Endothelial cell of umbilical vein (primary cell): ENCODE measurements at regions not wholly inside any gene's neighbourhood (a gene's known extent, or its start where the extent isn't known, plus 50 kb on each side); places are given as distances from the start of the nearest gene placed in this dataset.

Experiments used
- BruUV-seq: library from RNA; stranded (reverse); fragments of 400-500 nt; replicated peaks from 2 replicates; lab custom pipeline; 2021; lab: Mats Ljungman, UMichigan
- CTCF ChIA-PET: fragments of 300-600, 350-600 bp; sonication (Branson Sonifier 250); formaldehyde crosslinking; loops from one replicate; lab custom pipeline; 2021; ENCODE audit warnings: antibody characterized with exemption, inconsistent platforms; lab: Charles Lee
- POLR2A ChIA-PET: fragments of 300-600, 350-600 bp; sonication (Branson Sonifier 250); formaldehyde crosslinking; loops from one replicate; lab custom pipeline; 2021; ENCODE audit warnings: antibody characterized with exemption, inconsistent platforms; lab: Charles Lee
- DNase-seq: peaks from one replicate; pipeline ENCODE4 v3.0.0-alpha.2; 2011; ENCODE audit warnings: low read depth, low spot score
- FAIRE-seq: peaks from 2 replicates; lab custom pipeline; 2011; peaks lifted over from hg19 to GRCh38; lab: Jason Lieb, UNC
- H2AFZ ChIP-seq: 2 replicates; pipeline ENCODE4 v1.6.0; 2012; ENCODE audit warnings: low read depth, low read length, control low read depth, inconsistent platforms
- H3K27ac ChIP-seq: 2 replicates; pipeline ENCODE4 v1.5.1; 2011; ENCODE audit warnings: low read depth, mild to moderate bottlenecking, control low read depth, low read length, moderate library complexity; ENCODE audit not compliant: insufficient read depth
- H3K27me3 ChIP-seq, 2 experiments: 2 replicates each; pipeline versions ENCODE4 v1.6.0 to v1.6.1; 2011; ENCODE audit warnings: low read length in 2 of 2, mixed read lengths in 1 of 2; ENCODE audit not compliant: control insufficient read depth in 2 of 2, insufficient read depth in 2 of 2
- H3K36me3 ChIP-seq, 2 experiments: 2 replicates in 1 of 2; 3 replicates in 1 of 2; pipeline ENCODE4 v1.5.1; 2011; ENCODE audit warnings: low read length in 2 of 2, mild to moderate bottlenecking in 1 of 2, moderate library complexity in 1 of 2; ENCODE audit not compliant: control insufficient read depth in 2 of 2, insufficient read depth in 2 of 2; ENCODE audit errors: extremely low read depth in 1 of 2
- H3K4me1 ChIP-seq: 3 replicates; pipeline ENCODE4 v1.5.1; 2011; ENCODE audit warnings: mild to moderate bottlenecking, low read length; ENCODE audit not compliant: control insufficient read depth, insufficient read depth; ENCODE audit errors: extremely low read depth
- H3K4me2 ChIP-seq: 2 replicates; pipeline ENCODE4 v1.6.1; 2011; ENCODE audit warnings: low read length, control low read depth, mixed read lengths; ENCODE audit not compliant: insufficient read depth
- H3K4me3 ChIP-seq, 3 experiments: fragments of 200-600 bp in 1 of 3; sonication (generic), shearing (Covaris generic) in 1 of 3; replicated peaks in 1 of 3; 2 replicates each; pipeline ENCODE4 v1.5.1; 2011 to 2016; ENCODE audit warnings: control low read depth in 3 of 3, low read length in 3 of 3, mild to moderate bottlenecking in 2 of 3, inconsistent platforms in 1 of 3, low read depth in 1 of 3, moderate library complexity in 1 of 3; ENCODE audit not compliant: insufficient read depth in 1 of 3
- H3K79me2 ChIP-seq: 2 replicates; pipeline ENCODE4 v1.6.0; 2012; ENCODE audit warnings: low read length, inconsistent platforms; ENCODE audit not compliant: control insufficient read depth, insufficient read depth
- H3K9ac ChIP-seq: replicated peaks from 2 replicates; pipeline ENCODE3; 2011; ENCODE audit warnings: low read length, control low read depth; ENCODE audit not compliant: insufficient read depth; ENCODE audit errors: extremely low read depth
- H3K9me1 ChIP-seq: replicated peaks from 3 replicates; pipeline ENCODE4 v1.6.0; 2011; ENCODE audit warnings: mild to moderate bottlenecking, low read length; ENCODE audit not compliant: control insufficient read depth, insufficient read depth; ENCODE audit errors: extremely low read depth
- H3K9me3 ChIP-seq: replicated peaks from 2 replicates; pipeline ENCODE4 v1.5.1; 2012; ENCODE audit warnings: low read length, inconsistent platforms; ENCODE audit not compliant: control insufficient read depth, insufficient read depth
- H4K20me1 ChIP-seq: replicated peaks from 2 replicates; pipeline ENCODE3; 2011; ENCODE audit warnings: mild to moderate bottlenecking, low read length; ENCODE audit not compliant: control insufficient read depth, insufficient read depth; ENCODE audit errors: extremely low read depth
- EZH2 ChIP-seq: IDR thresholded peaks from 2 replicates; pipeline ENCODE4 v1.6.1; 2012; ENCODE audit warnings: borderline replicate concordance, low read depth, mild to moderate bottlenecking, moderate library complexity, low read length, inconsistent platforms; ENCODE audit not compliant: severe bottlenecking
- FOS ChIP-seq: IDR thresholded peaks from 2 replicates; pipeline ENCODE4 v1.6.1; 2011; ENCODE audit warnings: mild to moderate bottlenecking, low read length, moderate library complexity, borderline replicate concordance; ENCODE audit not compliant: insufficient read depth
- GATA2 ChIP-seq: IDR thresholded peaks from 2 replicates; pipeline ENCODE4 v1.7.0; 2011; ENCODE audit warnings: low read depth, mild to moderate bottlenecking, moderate library complexity, mixed read lengths, low read length; ENCODE audit not compliant: insufficient read length, insufficient read depth
- JUN ChIP-seq: IDR thresholded peaks from 2 replicates; pipeline ENCODE4 v1.6.1; 2011; ENCODE audit warnings: borderline replicate concordance, low read depth; ENCODE audit not compliant: insufficient read length, insufficient read depth
- MAX ChIP-seq: IDR thresholded peaks from 2 replicates; pipeline ENCODE4 v1.6.1; 2011; ENCODE audit not compliant: insufficient read depth, insufficient read length
- MYC ChIP-seq: IDR thresholded peaks from one replicate; pipeline ENCODE4 v1.6.1; 2011; ENCODE audit warnings: mild to moderate bottlenecking, low read depth, low read length
- POLR2A ChIP-seq: IDR thresholded peaks from 2 replicates; pipeline ENCODE4 v1.6.1; 2012; ENCODE audit warnings: low read depth, mild to moderate bottlenecking, control low read depth, low read length
- POLR2AphosphoS5 ChIP-seq: IDR thresholded peaks from 2 replicates; pipeline ENCODE4 v1.6.1; 2012; ENCODE audit warnings: low read depth, mild to moderate bottlenecking, control low read depth, low read length, moderate library complexity; ENCODE audit not compliant: insufficient read depth
- dilution Hi-C: fragments of 300-500 bp; cut with MboI; formaldehyde crosslinking; loops from one replicate; pipeline ENCODE4 v1.15.0; 2019; ENCODE audit warnings: low sequenced_read_pairs; ENCODE audit not compliant: extremely low pct_ligation_motif_present
- intact Hi-C: fragments of 100-400 bp; cut with micrococcal nuclease; formaldehyde crosslinking; loops from one replicate; pipeline ENCODE4 v1.10.0; 2022
- TF ChIP-seq, protein P1 (sequence below), 2 donors: IDR thresholded peaks; 1 replicate in 1 of 2; 2 replicates in 1 of 2; pipeline ENCODE4 v1.5.1; 2011; ENCODE audit warnings: low read length in 2 of 2, mild to moderate bottlenecking in 2 of 2, moderate library complexity in 2 of 2, control low read depth in 1 of 2, inconsistent platforms in 1 of 2, low read depth in 1 of 2; ENCODE audit not compliant: insufficient read depth in 1 of 2; ENCODE audit errors: extremely low read depth in 1 of 2

GRCh38 chr10:47091421-47091820, 180.2 kb downstream of the PTPN20 start:
- DNase-seq (no peak), FAIRE-seq (no peak)
- Histone ChIP-seq H3K27ac (no peak overlapping the region), H3K36me3 (no peaks in the 10 kb centered on the region), H3K4me2 (no peak overlapping the region), H3K9me1 (no peaks in the 10 kb centered on the region), H3K9me3 (no peaks in the 10 kb centered on the region), H3K9ac (no peak overlapping the region), H3K79me2 (no peaks in the 10 kb centered on the region), H4K20me1 (no peaks in the 10 kb centered on the region), H2AFZ (no peak overlapping the region), H3K27me3 (no peaks in the 10 kb centered on the region), H3K4me3 (no peak overlapping the region), H3K4me1 (no peaks in the 10 kb centered on the region)
- intact Hi-C loops (no loop called here), dilution Hi-C loops (no loop called here)
- TF ChIP-seq MAX (no peak), FOS (no peak), EZH2 (no peak), JUN (no peak), MYC (no peak), GATA2 (no peak), POLR2AphosphoS5 (no peak), POLR2A (no peak)
- TF ChIP-seq, protein P1, sequence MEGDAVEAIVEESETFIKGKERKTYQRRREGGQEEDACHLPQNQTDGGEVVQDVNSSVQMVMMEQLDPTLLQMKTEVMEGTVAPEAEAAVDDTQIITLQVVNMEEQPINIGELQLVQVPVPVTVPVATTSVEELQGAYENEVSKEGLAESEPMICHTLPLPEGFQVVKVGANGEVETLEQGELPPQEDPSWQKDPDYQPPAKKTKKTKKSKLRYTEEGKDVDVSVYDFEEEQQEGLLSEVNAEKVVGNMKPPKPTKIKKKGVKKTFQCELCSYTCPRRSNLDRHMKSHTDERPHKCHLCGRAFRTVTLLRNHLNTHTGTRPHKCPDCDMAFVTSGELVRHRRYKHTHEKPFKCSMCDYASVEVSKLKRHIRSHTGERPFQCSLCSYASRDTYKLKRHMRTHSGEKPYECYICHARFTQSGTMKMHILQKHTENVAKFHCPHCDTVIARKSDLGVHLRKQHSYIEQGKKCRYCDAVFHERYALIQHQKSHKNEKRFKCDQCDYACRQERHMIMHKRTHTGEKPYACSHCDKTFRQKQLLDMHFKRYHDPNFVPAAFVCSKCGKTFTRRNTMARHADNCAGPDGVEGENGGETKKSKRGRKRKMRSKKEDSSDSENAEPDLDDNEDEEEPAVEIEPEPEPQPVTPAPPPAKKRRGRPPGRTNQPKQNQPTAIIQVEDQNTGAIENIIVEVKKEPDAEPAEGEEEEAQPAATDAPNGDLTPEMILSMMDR (IDR thresholded peaks at IDR 0.05; ENCODE audit: extremely low read depth in 1 of 2, insufficient read depth in 1 of 2, low read depth in 1 of 2, low read length in 2 of 2), result no peak
- CTCF ChIA-PET, result interaction anchor here (1.2 kb wide), 1 partner anchor 44 kb away, joined by 3 read pairs; no protein-coding TSS in a partner anchor
- POLR2A ChIA-PET, result no interaction called here
- BruUV-seq, result no TSS peak
